H9 (cell line): ENCODE measurements at regions not wholly inside any gene's neighbourhood (a gene's known extent, or its start where the extent isn't known, plus 50 kb on each side); places are given as distances from the start of the nearest gene placed in this dataset.

ENCODE experiments used
- DNase-seq: peaks from one replicate; pipeline ENCODE4 v3.0.0-alpha.2; 2017
- H2AFZ ChIP-seq: one replicate; pipeline ENCODE4 v1.6.1; 2013; ENCODE audit warnings: mild to moderate bottlenecking, low read length, control low read depth, moderate library complexity
- H2AK5ac ChIP-seq: 2 replicates; pipeline ENCODE4 v1.6.1; 2013; ENCODE audit warnings: low read length, control low read depth, mixed read lengths; ENCODE audit not compliant: insufficient read length
- H2BK120ac ChIP-seq: one replicate; pipeline ENCODE4 v1.6.1; 2013; ENCODE audit warnings: low read depth, mild to moderate bottlenecking, low read length, control low read depth, inconsistent platforms; ENCODE audit not compliant: poor library complexity, severe bottlenecking
- H2BK12ac ChIP-seq: 2 replicates; pipeline ENCODE4 v1.6.1; 2013; ENCODE audit warnings: low read length, control low read depth, mixed read lengths, low read depth; ENCODE audit not compliant: insufficient read length
- H2BK15ac ChIP-seq: 2 replicates; pipeline ENCODE4 v1.6.1; 2013; ENCODE audit warnings: low read depth, low read length, control low read depth
- H2BK20ac ChIP-seq: one replicate; pipeline ENCODE4 v1.6.1; 2013; ENCODE audit warnings: low read depth, mild to moderate bottlenecking, low read length, control low read depth, inconsistent platforms; ENCODE audit not compliant: poor library complexity, severe bottlenecking
- H2BK5ac ChIP-seq: 2 replicates; pipeline ENCODE4 v1.6.1; 2013; ENCODE audit warnings: low read length, control low read depth, mixed read lengths; ENCODE audit not compliant: insufficient read length
- H3K14ac ChIP-seq: 2 replicates; pipeline ENCODE4 v1.6.1; 2013; ENCODE audit warnings: low read length, control low read depth; ENCODE audit not compliant: insufficient read depth
- H3K18ac ChIP-seq: 2 replicates; pipeline ENCODE4 v1.6.1; 2013; ENCODE audit warnings: low read depth, mild to moderate bottlenecking, mixed read lengths, low read length, control low read depth; ENCODE audit not compliant: insufficient read length
- H3K23ac ChIP-seq: 2 replicates; pipeline ENCODE4 v1.6.1; 2013; ENCODE audit warnings: low read length, control low read depth, mixed read lengths, low read depth; ENCODE audit not compliant: insufficient read length
- H3K23me2 ChIP-seq: 2 replicates; pipeline ENCODE4 v1.6.1; 2013; ENCODE audit warnings: low read depth, mild to moderate bottlenecking, mixed read lengths, low read length, control low read depth; ENCODE audit not compliant: insufficient read length, poor library complexity, severe bottlenecking
- H3K27ac ChIP-seq: 2 replicates; pipeline ENCODE4 v1.5.1; 2013; ENCODE audit warnings: low read length, control low read depth, mixed read lengths, low read depth; ENCODE audit not compliant: insufficient read length
- H3K27me3 ChIP-seq: 2 replicates; pipeline ENCODE4 v1.6.1; 2013; ENCODE audit warnings: low read length, control low read depth, inconsistent platforms; ENCODE audit not compliant: insufficient read depth
- H3K4ac ChIP-seq: 2 replicates; pipeline ENCODE4 v1.6.1; 2013; ENCODE audit warnings: low read depth, mild to moderate bottlenecking, control low read depth, inconsistent platforms, low read length, moderate library complexity
- H3K4me1 ChIP-seq: 2 replicates; pipeline ENCODE4 v1.6.1; 2013; ENCODE audit warnings: low read length, control low read depth, inconsistent platforms; ENCODE audit not compliant: insufficient read depth
- H3K4me2 ChIP-seq: 2 replicates; pipeline ENCODE4 v1.6.1; 2013; ENCODE audit warnings: low read length, control low read depth, mixed read lengths; ENCODE audit not compliant: insufficient read length, insufficient read depth
- H3K56ac ChIP-seq: 2 replicates; pipeline ENCODE4 v1.6.1; 2013; ENCODE audit warnings: low read depth, mild to moderate bottlenecking, mixed read lengths, low read length, control low read depth; ENCODE audit not compliant: insufficient read length
- H3K79me1 ChIP-seq: 2 replicates; pipeline ENCODE4 v1.6.1; 2013; ENCODE audit warnings: low read depth, mild to moderate bottlenecking, moderate library complexity, low read length, control low read depth, inconsistent platforms; ENCODE audit not compliant: insufficient read depth, poor library complexity, severe bottlenecking
- H3K79me2 ChIP-seq: 2 replicates; pipeline ENCODE4 v1.6.1; 2013; ENCODE audit warnings: low read length, control low read depth, inconsistent platforms; ENCODE audit not compliant: insufficient read depth
- H3K9ac ChIP-seq: 2 replicates; pipeline ENCODE4 v1.6.1; 2013; ENCODE audit warnings: low read length, control low read depth, mixed read lengths; ENCODE audit not compliant: insufficient read length; ENCODE audit errors: extremely low read depth
- H3K9me3 ChIP-seq: one replicate; pipeline ENCODE4 v1.6.1; 2013; ENCODE audit warnings: low read depth, low read length, inconsistent platforms; ENCODE audit not compliant: control insufficient read depth
- H3T11ph ChIP-seq: one replicate; pipeline ENCODE4 v1.6.1; 2013; ENCODE audit warnings: mild to moderate bottlenecking, low read length, control low read depth, inconsistent platforms
- H4K20me1 ChIP-seq: one replicate; pipeline ENCODE4 v1.6.1; 2013; ENCODE audit not compliant: control insufficient read depth, insufficient read length, insufficient read depth
- H4K5ac ChIP-seq: 2 replicates; pipeline ENCODE4 v1.6.1; 2013; ENCODE audit warnings: low read depth, mild to moderate bottlenecking, mixed read lengths, low read length, control low read depth; ENCODE audit not compliant: insufficient read length
- H4K8ac ChIP-seq: replicated peaks from 2 replicates; pipeline ENCODE4 v1.6.1; 2013; ENCODE audit warnings: low read length, control low read depth, mixed read lengths, low read depth; ENCODE audit not compliant: insufficient read length
- H4K91ac ChIP-seq: 2 replicates; pipeline ENCODE4 v1.6.1; 2013; ENCODE audit warnings: low read depth, mild to moderate bottlenecking, moderate library complexity, mixed read lengths, low read length, control low read depth; ENCODE audit not compliant: insufficient read length
- H3K27ac Mint-ChIP-seq, 3 experiments: 2 replicates in 2 of 3; 3 replicates in 1 of 3; pipeline ENCODE4 v1.8.0; 2020 to 2021; ENCODE audit warnings: mixed read lengths in 3 of 3, mild to moderate bottlenecking in 1 of 3, moderate library complexity in 1 of 3
- H3K27me3 Mint-ChIP-seq: 2 replicates; pipeline ENCODE4 v1.8.0; 2021; ENCODE audit warnings: low read depth, mild to moderate bottlenecking, moderate library complexity, mixed read lengths
- H3K36me3 Mint-ChIP-seq, 3 experiments: 2 replicates in 2 of 3; 3 replicates in 1 of 3; pipeline ENCODE4 v1.8.0; 2020 to 2021; ENCODE audit warnings: low read depth in 3 of 3, mixed read lengths in 3 of 3; ENCODE audit not compliant: insufficient read depth in 1 of 3
- H3K4me1 Mint-ChIP-seq, 2 experiments: 2 replicates each; pipeline ENCODE4 v1.8.0; 2020; ENCODE audit warnings: mixed read lengths in 2 of 2
- H3K4me3 Mint-ChIP-seq, 2 experiments: 2 replicates in 1 of 2; 3 replicates in 1 of 2; pipeline ENCODE4 v1.8.0; 2020 to 2021; ENCODE audit warnings: mild to moderate bottlenecking in 2 of 2, mixed read lengths in 2 of 2, moderate library complexity in 1 of 2
- H3K9me3 Mint-ChIP-seq, 2 experiments: 2 replicates in 1 of 2; 3 replicates in 1 of 2; pipeline ENCODE4 v1.8.0; 2020; ENCODE audit warnings: mild to moderate bottlenecking in 2 of 2, mixed read lengths in 2 of 2, moderate library complexity in 1 of 2
- WGBS: extraction: QIAGEN DNeasy Blood & Tissue Kit; methylation state at CpG from one replicate; pipeline ENCODE4 v1.1.7; 2013; ENCODE audit warnings: missing lambda C conversion rate, low lambda C conversion rate, mixed read lengths; ENCODE audit not compliant: insufficient read length; ENCODE audit errors: extremely low coverage; 5-methylcytosine and 5-hydroxymethylcytosine counted together
- TF ChIP-seq, protein P1 (sequence below): fragments of 200-600 bp; sonication (generic); conservative IDR thresholded peaks from 3 replicates; pipeline ENCODE4 v1.8.0; 2021; ENCODE audit warnings: antibody characterized with exemption, mild to moderate bottlenecking

DNA sequence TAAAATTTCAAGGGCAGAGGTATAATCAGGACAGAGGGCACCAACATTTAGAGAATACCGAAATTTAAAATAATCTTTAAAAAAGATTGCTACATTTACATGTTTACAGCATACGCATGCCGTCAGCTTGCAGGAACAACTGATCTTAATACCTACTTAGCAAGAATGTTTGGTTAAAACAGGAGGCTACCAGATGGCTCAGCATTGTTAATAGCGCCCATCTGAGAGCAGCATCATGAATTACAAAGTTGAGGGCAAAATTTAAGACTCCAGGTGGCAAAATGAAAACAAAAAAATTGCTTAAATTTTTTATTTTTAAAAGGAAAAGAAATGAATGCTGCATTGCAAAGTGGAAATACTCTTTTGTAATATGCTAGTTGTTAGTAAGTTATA is 241.3 kb downstream of the C4orf33 start:
- no peak overlapping the region for H3K4ac ChIP-seq
- H3K4me2 ChIP-seq, result no peak overlapping the region
- H3T11ph ChIP-seq, result no peak overlapping the region
- no peaks in the 10 kb centered on the region for H3K79me1 ChIP-seq
- H3K4me3 Mint-ChIP-seq, result no peak overlapping the region
- H3K56ac ChIP-seq, result no peak overlapping the region
- H3K27me3 Mint-ChIP-seq, result no peaks in the 10 kb centered on the region; the same call in 1 of the 2 replicates
- no peak overlapping the region for H3K27ac Mint-ChIP-seq
- H3K9ac ChIP-seq, result no peak overlapping the region
- H3K79me2 ChIP-seq, result 0 out of 2 replicates have a peak, but pooled peaks cover 1% of the 10 kb centered on the region
- no peak overlapping the region for H2BK15ac ChIP-seq
- no peak overlapping the region for H2BK12ac ChIP-seq
- H3K4me1 ChIP-seq, result no peaks in the 10 kb centered on the region; the same call in 1 of the 2 replicates
- no peak for DNase-seq
- H2BK120ac ChIP-seq, result no peak overlapping the region
- TF ChIP-seq, protein P1, sequence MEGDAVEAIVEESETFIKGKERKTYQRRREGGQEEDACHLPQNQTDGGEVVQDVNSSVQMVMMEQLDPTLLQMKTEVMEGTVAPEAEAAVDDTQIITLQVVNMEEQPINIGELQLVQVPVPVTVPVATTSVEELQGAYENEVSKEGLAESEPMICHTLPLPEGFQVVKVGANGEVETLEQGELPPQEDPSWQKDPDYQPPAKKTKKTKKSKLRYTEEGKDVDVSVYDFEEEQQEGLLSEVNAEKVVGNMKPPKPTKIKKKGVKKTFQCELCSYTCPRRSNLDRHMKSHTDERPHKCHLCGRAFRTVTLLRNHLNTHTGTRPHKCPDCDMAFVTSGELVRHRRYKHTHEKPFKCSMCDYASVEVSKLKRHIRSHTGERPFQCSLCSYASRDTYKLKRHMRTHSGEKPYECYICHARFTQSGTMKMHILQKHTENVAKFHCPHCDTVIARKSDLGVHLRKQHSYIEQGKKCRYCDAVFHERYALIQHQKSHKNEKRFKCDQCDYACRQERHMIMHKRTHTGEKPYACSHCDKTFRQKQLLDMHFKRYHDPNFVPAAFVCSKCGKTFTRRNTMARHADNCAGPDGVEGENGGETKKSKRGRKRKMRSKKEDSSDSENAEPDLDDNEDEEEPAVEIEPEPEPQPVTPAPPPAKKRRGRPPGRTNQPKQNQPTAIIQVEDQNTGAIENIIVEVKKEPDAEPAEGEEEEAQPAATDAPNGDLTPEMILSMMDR, result no peak
- H2BK20ac ChIP-seq, result no peak overlapping the region
- no peak overlapping the region for H3K27ac ChIP-seq
- H4K8ac ChIP-seq, result no peak overlapping the region
- H2AK5ac ChIP-seq, result no peak overlapping the region
- no peak overlapping the region for H3K23ac ChIP-seq
- H4K91ac ChIP-seq, result no peak overlapping the region
- peaks cover 3% of the 10 kb centered on the region for H3K23me2 ChIP-seq
- H3K36me3 Mint-ChIP-seq, result peaks cover 0 to 3% (median 0%) of the 10 kb centered on the region in 3 experiments; a peak in 2 of 7 replicates
- H2BK5ac ChIP-seq, result no peak overlapping the region
- H3K18ac ChIP-seq, result no peak overlapping the region
- WGBS, result no CpG with 5 or more reads among the region's 4 CpGs
- no peaks in the 10 kb centered on the region for H3K9me3 ChIP-seq
- H3K14ac ChIP-seq, result no peak overlapping the region
- no peaks in the 10 kb centered on the region for H4K20me1 ChIP-seq
- no peak overlapping the region for H4K5ac ChIP-seq
- H3K9me3 Mint-ChIP-seq, result 0 out of 5 replicates have a peak, but pooled peaks cover 2 to 3% of the 10 kb centered on the region in 2 experiments
- peaks cover 14 to 26% of the 10 kb centered on the region in 2 experiments for H3K4me1 Mint-ChIP-seq
- no peak overlapping the region for H2AFZ ChIP-seq
- no peaks in the 10 kb centered on the region for H3K27me3 ChIP-seq
